Neuronal stem cell (in vitro differentiated cells): ENCODE measurements at regions not wholly inside any gene's neighbourhood (a gene's known extent, or its start where the extent isn't known, plus 50 kb on each side); places are given as distances from the start of the nearest gene placed in this dataset.

Source experiments
- DNase-seq: peaks from one replicate; pipeline ENCODE4 v3.0.0-alpha.2; 2013; ENCODE audit warnings: low spot score
- H2AFZ ChIP-seq: one replicate; pipeline ENCODE4 v1.6.1; 2013; ENCODE audit warnings: mild to moderate bottlenecking, low read length, inconsistent platforms
- H2AK5ac ChIP-seq: 2 replicates; pipeline ENCODE4 v1.6.1; 2013; ENCODE audit warnings: low read depth, mild to moderate bottlenecking, inconsistent platforms, low read length, moderate library complexity, mixed read lengths
- H2BK120ac ChIP-seq: 2 replicates; pipeline ENCODE4 v1.6.1; 2013; ENCODE audit warnings: low read depth, mild to moderate bottlenecking, inconsistent platforms, low read length, moderate library complexity, mixed read lengths
- H2BK12ac ChIP-seq: one replicate; pipeline ENCODE4 v1.6.1; 2013; ENCODE audit warnings: low read length, inconsistent platforms
- H2BK15ac ChIP-seq: 2 replicates; pipeline ENCODE4 v1.6.1; 2013; ENCODE audit warnings: mild to moderate bottlenecking, low read length, inconsistent platforms, mixed read lengths
- H2BK5ac ChIP-seq: one replicate; pipeline ENCODE4 v1.6.1; 2013; ENCODE audit warnings: inconsistent platforms, mild to moderate bottlenecking, low read length, moderate library complexity
- H3K14ac ChIP-seq: one replicate; pipeline ENCODE4 v1.6.1; 2013; ENCODE audit warnings: low read length, inconsistent platforms
- H3K18ac ChIP-seq: 2 replicates; pipeline ENCODE4 v1.6.1; 2013; ENCODE audit warnings: low read length, inconsistent platforms
- H3K23ac ChIP-seq: 2 replicates; pipeline ENCODE4 v1.6.1; 2013; ENCODE audit warnings: low read depth, mild to moderate bottlenecking, mixed read lengths, low read length, inconsistent platforms; ENCODE audit not compliant: poor library complexity
- H3K27ac ChIP-seq: replicated peaks from 3 replicates; pipeline ENCODE4 v1.5.1; 2013; ENCODE audit warnings: low read length, inconsistent platforms
- H3K27me3 ChIP-seq, 3 experiments: 2 replicates each; pipeline ENCODE4 v1.6.1; 2013; ENCODE audit warnings: low read length in 3 of 3, mild to moderate bottlenecking in 2 of 3, inconsistent platforms in 1 of 3, low read depth in 1 of 3, mixed read lengths in 1 of 3, moderate library complexity in 1 of 3; ENCODE audit not compliant: control insufficient read depth in 3 of 3, insufficient read depth in 3 of 3
- H3K36me3 ChIP-seq, 2 donors: replicated peaks in 1 of 2; 2 replicates each; pipeline ENCODE4 v1.6.1; 2013; ENCODE audit warnings: low read length in 2 of 2; ENCODE audit not compliant: control insufficient read depth in 2 of 2, insufficient read depth in 2 of 2
- H3K4ac ChIP-seq: 2 replicates; pipeline ENCODE4 v1.6.1; 2013; ENCODE audit warnings: inconsistent platforms, mild to moderate bottlenecking, low read length, moderate library complexity
- H3K4me1 ChIP-seq, 2 donors: 1 replicate in 1 of 2; 2 replicates in 1 of 2; pipeline ENCODE4 v1.6.1; 2013; ENCODE audit warnings: low read length in 2 of 2, low read depth in 1 of 2; ENCODE audit not compliant: control insufficient read depth in 2 of 2, insufficient read depth in 1 of 2
- H3K4me2 ChIP-seq: one replicate; pipeline ENCODE4 v1.6.1; 2013; ENCODE audit warnings: mild to moderate bottlenecking, low read length, inconsistent platforms; ENCODE audit not compliant: insufficient read depth, poor library complexity, severe bottlenecking
- H3K4me3 ChIP-seq, 2 donors: 2 replicates each; pipeline ENCODE4 v1.5.1; 2013; ENCODE audit warnings: low read length in 2 of 2, mild to moderate bottlenecking in 2 of 2, inconsistent platforms in 1 of 2, moderate library complexity in 1 of 2
- H3K79me1 ChIP-seq: one replicate; pipeline ENCODE4 v1.6.1; 2013; ENCODE audit warnings: low read depth, mild to moderate bottlenecking, inconsistent platforms, low read length, moderate library complexity
- H3K9ac ChIP-seq: one replicate; pipeline ENCODE4 v1.6.1; 2013; ENCODE audit warnings: mild to moderate bottlenecking, low read depth, low read length, inconsistent platforms; ENCODE audit not compliant: poor library complexity
- H3K9me3 ChIP-seq, 2 donors: replicated peaks in 1 of 2; 2 replicates each; pipeline versions ENCODE3 to v1.6.1; 2013; ENCODE audit warnings: low read length in 2 of 2, mild to moderate bottlenecking in 2 of 2, inconsistent platforms in 1 of 2, low read depth in 1 of 2, mixed read lengths in 1 of 2, moderate library complexity in 1 of 2; ENCODE audit not compliant: control insufficient read depth in 2 of 2, insufficient read depth in 1 of 2
- H4K8ac ChIP-seq: one replicate; pipeline ENCODE4 v1.6.1; 2013; ENCODE audit warnings: low read depth, mild to moderate bottlenecking, inconsistent platforms, low read length, moderate library complexity
- H4K91ac ChIP-seq: one replicate; pipeline ENCODE4 v1.6.1; 2013; ENCODE audit warnings: low read length, low read depth, mild to moderate bottlenecking, inconsistent platforms; ENCODE audit not compliant: poor library complexity
- WGBS, 2 donors: extraction: QIAGEN DNeasy Blood & Tissue Kit; methylation state at CpG; one replicate each; pipeline ENCODE4 v1.1.7; 2013; ENCODE audit warnings: missing lambda C conversion rate in 2 of 2, mixed read lengths in 1 of 2; ENCODE audit not compliant: insufficient read length in 2 of 2, insufficient replicate concordance in 1 of 2; ENCODE audit errors: extremely low coverage in 2 of 2; 5-methylcytosine and 5-hydroxymethylcytosine counted together

DNA sequence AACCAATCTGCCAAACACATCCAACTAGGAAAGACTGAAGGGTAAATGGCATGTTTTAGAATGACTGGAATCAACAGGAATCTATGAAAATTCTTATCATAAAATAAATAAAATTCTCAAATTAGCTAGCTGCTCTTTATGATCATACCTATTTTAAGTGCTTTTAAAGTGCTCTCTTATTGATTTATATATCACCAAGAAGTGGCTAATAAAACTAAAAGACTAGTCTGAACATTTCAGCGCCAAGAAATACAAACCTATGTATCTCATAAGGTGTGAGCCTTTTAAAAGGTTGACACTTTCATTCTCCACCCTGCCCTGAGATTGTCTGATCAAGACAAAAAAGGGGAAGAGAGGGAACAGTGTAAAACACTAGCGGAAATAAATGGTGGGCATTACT, 136.8 kb upstream of the ARHGAP42 start:
- no peaks in the 10 kb centered on the region for H3K36me3 ChIP-seq
- H3K4ac ChIP-seq: no peak overlapping the region
- no peak overlapping the region for H3K14ac ChIP-seq
- H2BK120ac ChIP-seq: no peak overlapping the region
- no peak overlapping the region for H4K91ac ChIP-seq
- no peaks in the 10 kb centered on the region for H3K27me3 ChIP-seq
- no peak overlapping the region for H2BK15ac ChIP-seq
- H3K4me2 ChIP-seq: no peak overlapping the region
- H3K18ac ChIP-seq: no peak overlapping the region
- no peaks in the 10 kb centered on the region for H3K9me3 ChIP-seq
- H4K8ac ChIP-seq: no peak overlapping the region
- no peaks in the 10 kb centered on the region for H3K79me1 ChIP-seq
- no CpG with 5 or more reads among the region's 2 CpGs for WGBS, 2 donors
- H2AK5ac ChIP-seq: no peak overlapping the region
- no peak overlapping the region for H3K9ac ChIP-seq
- no peak overlapping the region for H3K23ac ChIP-seq
- DNase-seq: no peak
- peaks cover 0 to 3% of the 10 kb centered on the region in 2 donors for H3K4me1 ChIP-seq
- H2BK12ac ChIP-seq: no peak overlapping the region
- H3K4me3 ChIP-seq: no peak overlapping the region
- H2BK5ac ChIP-seq: no peak overlapping the region
- H2AFZ ChIP-seq: no peak overlapping the region
- no peak overlapping the region for H3K27ac ChIP-seq

DNA sequence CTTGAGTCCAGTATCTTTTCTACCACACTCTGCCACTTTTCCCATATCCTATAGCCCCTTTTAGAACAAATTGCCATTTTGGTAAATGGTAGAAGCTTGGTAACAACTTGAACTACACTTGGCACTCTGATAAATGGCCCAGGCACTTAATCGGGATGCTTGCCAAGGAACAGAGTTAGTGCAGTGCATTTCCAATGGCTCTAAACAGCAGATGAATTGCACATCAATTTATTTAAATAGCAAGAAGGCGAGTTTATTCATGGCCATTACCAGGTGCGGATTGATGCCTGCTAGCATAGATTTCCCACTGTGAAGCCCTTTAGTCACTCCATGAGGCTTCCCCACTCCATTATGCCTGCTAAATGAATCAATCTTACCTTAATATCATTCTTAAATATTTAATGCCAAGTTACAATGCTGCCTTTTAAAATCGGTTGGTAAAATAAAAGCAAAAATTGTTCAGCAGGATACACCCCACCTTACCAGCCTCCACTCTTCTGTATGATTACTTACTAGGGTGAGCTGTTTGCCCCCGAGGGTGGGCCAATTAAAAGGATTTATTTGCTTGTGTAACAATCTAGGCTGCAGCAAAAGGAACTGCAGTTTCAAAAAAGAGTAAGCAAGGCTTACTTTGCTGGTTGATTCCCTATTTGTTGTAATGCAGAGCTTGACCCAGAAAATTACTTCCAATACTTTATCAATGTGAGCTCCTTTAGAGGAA, 136.0 kb upstream of the ARHGAP42 start:
- DNase-seq: no peak
- no peak overlapping the region for H3K27ac ChIP-seq
- H3K23ac ChIP-seq: no peak overlapping the region
- H4K91ac ChIP-seq: no peak overlapping the region
- H3K14ac ChIP-seq: no peak overlapping the region
- no peaks in the 10 kb centered on the region for H3K79me1 ChIP-seq
- no CpG with 5 or more reads among the region's 5 CpGs for WGBS, 2 donors
- no peak overlapping the region for H2BK15ac ChIP-seq
- H3K9me3 ChIP-seq: no peaks in the 10 kb centered on the region
- H3K4ac ChIP-seq: no peak overlapping the region
- H3K18ac ChIP-seq: no peak overlapping the region
- H2BK120ac ChIP-seq: no peak overlapping the region
- no peak overlapping the region for H2AK5ac ChIP-seq
- no peak overlapping the region for H3K9ac ChIP-seq
- no peak overlapping the region for H3K4me2 ChIP-seq
- H2BK5ac ChIP-seq: no peak overlapping the region
- H4K8ac ChIP-seq: no peak overlapping the region
- peaks cover 2 to 5% of the 10 kb centered on the region in 2 donors for H3K4me1 ChIP-seq
- no peaks in the 10 kb centered on the region for H3K36me3 ChIP-seq
- H2AFZ ChIP-seq: no peak overlapping the region
- H3K27me3 ChIP-seq: no peaks in the 10 kb centered on the region
- H3K4me3 ChIP-seq: no peak overlapping the region
- H2BK12ac ChIP-seq: no peak overlapping the region

- Histone ChIP-seq H3K18ac (no peak overlapping the region), H3K79me1 (no peaks in the 10 kb centered on the region), H2BK15ac (no peak overlapping the region), H2AK5ac (no peak overlapping the region), H3K4ac (no peak overlapping the region), H3K27ac (no peak overlapping the region), H2BK5ac (no peak overlapping the region), H3K36me3 (no peaks in the 10 kb centered on the region), H3K4me2 (no peak overlapping the region), H2BK12ac (no peak overlapping the region), H3K9ac (no peak overlapping the region), H3K4me3 (no peak overlapping the region), H3K9me3 (no peaks in the 10 kb centered on the region), H2AFZ (no peak overlapping the region), H3K14ac (no peak overlapping the region), H3K23ac (no peak overlapping the region), H3K4me1 (peaks cover 2 to 5% of the 10 kb centered on the region in 2 donors), H2BK120ac (no peak overlapping the region), H4K91ac (no peak overlapping the region), H3K27me3 (no peaks in the 10 kb centered on the region), H4K8ac (no peak overlapping the region)
- no peak for DNase-seq
These were observed 131.2 kb upstream of the ARHGAP42 start for GRCh38 chr11:100555931-100556330.

DNA sequence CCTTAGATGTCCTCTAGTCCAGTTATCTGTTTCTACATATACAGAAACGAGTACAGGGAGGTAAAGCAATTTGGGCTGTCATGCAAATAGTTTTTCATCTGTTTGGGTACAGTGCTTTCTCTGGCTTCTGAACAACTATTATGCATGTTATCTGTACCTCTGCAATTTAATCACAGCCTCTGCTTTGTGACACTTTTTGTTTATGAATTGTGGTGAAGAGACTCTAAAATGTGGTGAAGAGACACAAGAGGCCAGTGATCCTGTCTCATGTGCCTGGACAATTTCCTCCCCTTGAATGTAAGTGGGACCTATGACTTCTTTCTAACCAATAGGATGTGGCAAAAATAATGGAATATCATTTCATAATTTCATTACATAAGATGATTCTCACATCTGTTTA, 130.3 kb upstream of the ARHGAP42 start:
- Histone ChIP-seq H3K27ac (no peak overlapping the region), H4K91ac (no peak overlapping the region), H4K8ac (no peak overlapping the region), H2AK5ac (no peak overlapping the region), H2BK12ac (no peak overlapping the region), H3K18ac (no peak overlapping the region), H3K36me3 (no peaks in the 10 kb centered on the region), H3K9me3 (no peaks in the 10 kb centered on the region), H3K23ac (no peak overlapping the region), H2AFZ (no peak overlapping the region), H3K4me2 (no peak overlapping the region), H2BK120ac (no peak overlapping the region), H3K9ac (no peak overlapping the region), H3K4ac (no peak overlapping the region), H3K4me3 (no peak overlapping the region), H3K79me1 (no peaks in the 10 kb centered on the region), H3K14ac (no peak overlapping the region), H3K27me3 (no peaks in the 10 kb centered on the region), H2BK15ac (no peak overlapping the region), H2BK5ac (no peak overlapping the region), H3K4me1 (peaks cover 2 to 5% of the 10 kb centered on the region in 2 donors)
- DNase-seq: no peak
- WGBS, 2 donors: no CpG with 5 or more reads among the region's 1 CpG
